ENCODE measurements at regions not wholly inside any gene's neighbourhood (a gene's known extent, or its start where the extent isn't known, plus 50 kb on each side); places are given as distances from the start of the nearest gene placed in this dataset.
"Not testable (repeated sequence)": the region's sequence is repeated elsewhere in the genome, so short reads cannot be mapped to it uniquely, and the experiment has no call there.

GRCh38 chr3:165513715-165514701 is 317.8 kb upstream of the SLITRK3 start:
- no peak for DNase-seq

GRCh38 chr3:165507576-165507975 is 311.4 kb upstream of the SLITRK3 start:
- DNase-seq: no peak

GRCh38 chr3:165507060-165507459 is 310.9 kb upstream of the SLITRK3 start:
- no peak for DNase-seq

- DNase-seq: no peak
Observed at GRCh38 chr3:165505657-165506056, 309.5 kb upstream of the SLITRK3 start.

- DNase-seq: no peak
Observed at GRCh38 chr3:165504554-165504953, 308.4 kb upstream of the SLITRK3 start.

GRCh38 chr3:165503825-165504224 is 307.6 kb upstream of the SLITRK3 start:
- DNase-seq: no peak

- DNase-seq: no peak
Observed at GRCh38 chr3:165503346-165503745, 307.2 kb upstream of the SLITRK3 start.

- no peak for DNase-seq
Observed at GRCh38 chr3:165502707-165503106, 306.5 kb upstream of the SLITRK3 start.

GRCh38 chr3:165498742-165499141 is 302.6 kb upstream of the SLITRK3 start:
- DNase-seq: not testable (repeated sequence)

- DNase-seq: peak; percentile 15
Observed at GRCh38 chr3:165491487-165491886, 295.3 kb upstream of the SLITRK3 start.

GRCh38 chr3:165476399-165477060 is 280.3 kb upstream of the SLITRK3 start:
- DNase-seq: no peak

GRCh38 chr3:165466856-165467255 is 270.7 kb upstream of the SLITRK3 start:
- DNase-seq: no peak

- DNase-seq: no peak
Observed at GRCh38 chr3:165464736-165465135, 268.6 kb upstream of the SLITRK3 start.

- DNase-seq: no peak
Observed at GRCh38 chr3:165463531-165463930, 267.3 kb upstream of the SLITRK3 start.

GRCh38 chr3:165462636-165463334 is 266.6 kb upstream of the SLITRK3 start:
- DNase-seq: no peak

GRCh38 chr3:165459924-165460835 is 264.0 kb upstream of the SLITRK3 start:
- no peak for DNase-seq

- DNase-seq: no peak
Observed at GRCh38 chr3:165459111-165459510, 262.9 kb upstream of the SLITRK3 start.

- no peak for DNase-seq
Observed at GRCh38 chr3:165457096-165457495, 260.9 kb upstream of the SLITRK3 start.

- DNase-seq: no peak
Observed at GRCh38 chr3:165455793-165456192, 259.6 kb upstream of the SLITRK3 start.

GRCh38 chr3:165455360-165455759 is 259.2 kb upstream of the SLITRK3 start:
- no peak for DNase-seq

- no peak for DNase-seq
Observed at GRCh38 chr3:165451371-165452070, 255.3 kb upstream of the SLITRK3 start.

- no peak for DNase-seq
Observed at GRCh38 chr3:165446555-165446954, 250.4 kb upstream of the SLITRK3 start.

Measured in femur (tissue), 1 donor.